HepG2 (cell line): ENCODE measurements at regions not wholly inside any gene's neighbourhood (a gene's known extent, or its start where the extent isn't known, plus 50 kb on each side); places are given as distances from the start of the nearest gene placed in this dataset.

Experiments used
- ATAC-seq: fragments of 200-7000 bp; cut with Tn5 transposase; 3 replicates; pipeline ENCODE4 v1.9.1; 2020; ENCODE audit warnings: mild to moderate bottlenecking, moderate library complexity
- BruUV-seq: library from RNA; stranded (reverse); fragments of 400-500 nt; replicated peaks from 2 replicates; lab custom pipeline; 2021; lab: Mats Ljungman, UMichigan
- CTCF ChIA-PET: fragments of 300-600 bp; formaldehyde crosslinking; extraction: SDS; loops from one replicate; lab custom pipeline; 2021; ENCODE audit warnings: low total read pairs, inconsistent platforms, low intra/inter-chr PET ratio; lab: Yijun Ruan, JAX
- POLR2A ChIA-PET: fragments of 350-600 bp; sonication (Branson Sonifier 250); formaldehyde crosslinking; loops from one replicate; lab custom pipeline; 2020; ENCODE audit warnings: antibody characterized with exemption, inconsistent platforms; lab: Yijun Ruan, JAX
- DNase-seq: peaks from one replicate; pipeline ENCODE4 v3.0.0-alpha.2; 2015; ENCODE audit warnings: low spot score
- FAIRE-seq: peaks from 3 replicates; lab custom pipeline; 2011; peaks lifted over from hg19 to GRCh38; lab: Jason Lieb, UNC
- H2AFZ ChIP-seq: one replicate; pipeline ENCODE4 v1.6.1; 2011; ENCODE audit warnings: low read length, inconsistent platforms
- H3K27ac ChIP-seq: fragments of 300-600 bp; 3 replicates; pipeline ENCODE4 v1.8.0; 2011; ENCODE audit warnings: mixed run types, mild to moderate bottlenecking, mixed read lengths, low read length, inconsistent platforms; ENCODE audit not compliant: insufficient read depth; ENCODE audit errors: extremely low read length
- H3K27me3 ChIP-seq, 2 experiments: fragments of 200-600 bp in 1 of 2; 2 replicates in 1 of 2; 3 replicates in 1 of 2; pipeline versions ENCODE4 v1.6.0 to v1.8.0; 2011; ENCODE audit warnings: low read length in 2 of 2, mild to moderate bottlenecking in 2 of 2, moderate library complexity in 2 of 2, inconsistent platforms in 1 of 2; ENCODE audit not compliant: insufficient read depth in 2 of 2, control insufficient read depth in 1 of 2
- H3K36me3 ChIP-seq, 2 experiments: fragments of 200-600 bp in 1 of 2; replicated peaks in 1 of 2; 2 replicates in 1 of 2; 3 replicates in 1 of 2; pipeline versions ENCODE4 v1.5.1 to v1.8.0; 2011; ENCODE audit warnings: low read length in 2 of 2, inconsistent platforms in 1 of 2; ENCODE audit not compliant: insufficient read depth in 2 of 2, control insufficient read depth in 1 of 2
- H3K4me1 ChIP-seq: 2 replicates; pipeline ENCODE4 v1.5.1; 2012; ENCODE audit warnings: low read length, inconsistent platforms; ENCODE audit not compliant: insufficient read depth
- H3K4me2 ChIP-seq: 2 replicates; pipeline ENCODE4 v1.6.0; 2011; ENCODE audit warnings: low read depth, low read length, inconsistent platforms
- H3K4me3 ChIP-seq, 3 experiments: fragments of 200-600 bp in 1 of 3; sonication (generic), shearing (Covaris generic) in 1 of 3; replicated peaks in 1 of 3; 2 replicates each; pipeline ENCODE4 v1.5.1; 2011 to 2016; ENCODE audit warnings: low read length in 3 of 3, inconsistent platforms in 2 of 3, low read depth in 2 of 3, mild to moderate bottlenecking in 2 of 3, control low read depth in 1 of 3, mixed read lengths in 1 of 3; ENCODE audit not compliant: insufficient read depth in 1 of 3
- H3K79me2 ChIP-seq: one replicate; pipeline ENCODE4 v1.6.1; 2011; ENCODE audit warnings: low read length, inconsistent platforms; ENCODE audit not compliant: insufficient read depth
- H3K9ac ChIP-seq: 2 replicates; pipeline ENCODE4 v1.6.0; 2011; ENCODE audit warnings: mild to moderate bottlenecking, low read depth, low read length, inconsistent platforms; ENCODE audit not compliant: insufficient read depth
- H3K9me3 ChIP-seq: 2 replicates; pipeline ENCODE4 v1.5.1; 2012; ENCODE audit warnings: mild to moderate bottlenecking, low read length
- H4K20me1 ChIP-seq: 2 replicates; pipeline ENCODE4 v1.6.0; 2011; ENCODE audit warnings: inconsistent platforms, mild to moderate bottlenecking, low read length, moderate library complexity; ENCODE audit not compliant: insufficient read depth
- ATF7 ChIP-seq, 2 experiments: fragments of 450-650 bp in 1 of 2; sonication (generic) in 1 of 2; formaldehyde crosslinking in 1 of 2; IDR thresholded peaks; 2 replicates each; pipeline versions ENCODE4 v1.4.0 to v1.6.1; 2016 to 2020; ENCODE audit warnings: antibody characterized with exemption in 1 of 2, mild to moderate bottlenecking in 1 of 2, missing genetic modification reagents in 1 of 2
- NCOA2 ChIP-seq: sonication (generic); formaldehyde crosslinking; IDR thresholded peaks from 2 replicates; pipeline ENCODE4 v1.8.0; 2022; ENCODE audit warnings: inconsistent platforms
- PCBP2 ChIP-seq: fragments of 200-400 bp; formaldehyde crosslinking; optimal IDR thresholded peaks from 2 replicates; pipeline ENCODE3; 2018; ENCODE audit warnings: low read length, low read depth; ENCODE audit not compliant: poor library complexity, severe bottlenecking
- PTBP1 ChIP-seq: fragments of 200-400 bp; formaldehyde crosslinking; IDR thresholded peaks from 2 replicates; pipeline ENCODE4 v1.6.1; 2018; ENCODE audit warnings: low read length, low read depth; ENCODE audit not compliant: poor library complexity, severe bottlenecking
- RORA ChIP-seq: sonication (generic); formaldehyde crosslinking; IDR thresholded peaks from 2 replicates; pipeline ENCODE4 v1.5.0; 2020; ENCODE audit warnings: mild to moderate bottlenecking, missing genetic modification reagents, moderate library complexity
- ZNF18 ChIP-seq: sonication (generic); formaldehyde crosslinking; IDR thresholded peaks from 2 replicates; pipeline ENCODE4 v1.8.0; 2022; ENCODE audit warnings: mild to moderate bottlenecking, missing genetic modification reagents; ENCODE audit not compliant: insufficient replicate concordance
- ZNF543 ChIP-seq: sonication (generic); formaldehyde crosslinking; IDR thresholded peaks from 2 replicates; pipeline ENCODE4 v1.4.0; 2020; ENCODE audit warnings: mild to moderate bottlenecking, missing genetic modification reagents
- ZNF563 ChIP-seq: sonication (generic); formaldehyde crosslinking; IDR thresholded peaks from 2 replicates; pipeline ENCODE4 v1.8.0; 2022; ENCODE audit warnings: mild to moderate bottlenecking, moderate library complexity, missing genetic modification reagents
- ZNF790 ChIP-seq: sonication (generic); formaldehyde crosslinking; IDR thresholded peaks from 2 replicates; pipeline ENCODE4 v1.8.0; 2022; ENCODE audit warnings: missing genetic modification reagents, mild to moderate bottlenecking, borderline replicate concordance
- WGBS: methylation state at CpG from one replicate; pipeline ENCODE4 v1.1.6; 2017; ENCODE audit warnings: low lambda C conversion rate; 5-methylcytosine and 5-hydroxymethylcytosine counted together
- in situ Hi-C: cut with HindIII; loops from 2 replicates; pipeline ENCODE4 v1.10.0; 2017; ENCODE audit warnings: low pct_unique_long_range_greater_than_20kb; ENCODE audit not compliant: extremely low pct_ligation_motif_present
- intact Hi-C: fragments of 100-400 bp; cut with micrococcal nuclease; formaldehyde crosslinking; loops from one replicate; pipeline ENCODE4 v1.10.0; 2022; ENCODE audit not compliant: unreplicated experiment

GRCh38 chr2:15772086-15772595 lies 168.2 kb upstream of the MYCN start:
- no TSS peak for BruUV-seq
- H3K27me3 ChIP-seq = peaks cover 10 to 60% of the 10 kb centered on the region in 2 experiments
- CTCF ChIA-PET = no interaction called here

GRCh38 chr2:15772681-15773080 lies 167.7 kb upstream of the MYCN start:
- ATAC-seq (no peak), DNase-seq (no peak), FAIRE-seq (no peak)
- H3K9ac ChIP-seq = no peak overlapping the region
- in situ Hi-C loops (no loop called here), intact Hi-C loops (no loop called here)
- no peak overlapping the region for H2AFZ ChIP-seq
- no peaks in the 10 kb centered on the region for H3K79me2 ChIP-seq
- peaks cover 9 to 57% of the 10 kb centered on the region in 2 experiments for H3K27me3 ChIP-seq
- no peak overlapping the region for H3K27ac ChIP-seq
- CTCF ChIA-PET = no interaction called here
- H3K4me3 ChIP-seq = no peak overlapping the region
- WGBS = 47% methylated on average over 5 of the region's 5 CpGs
- peaks cover 2% of the 10 kb centered on the region; the same call in 1 of the 2 replicates for H4K20me1 ChIP-seq
- no peaks in the 10 kb centered on the region for H3K9me3 ChIP-seq
- POLR2A ChIA-PET = no interaction called here
- H3K36me3 ChIP-seq = no peaks in the 10 kb centered on the region
- TF ChIP-seq ZNF18 (no peak), ATF7 (IDR thresholded peaks at IDR 0.05) (no peak), ATF7 (CRISPR knock-in tag; IDR thresholded peaks at IDR 0.05) (no peak), NCOA2 (CRISPR knock-in tag) (no peak), ZNF790 (CRISPR knock-in tag) (no peak), ZNF543 (CRISPR knock-in tag) (no peak), ZNF563 (CRISPR knock-in tag) (no peak), PCBP2 (no peak), PTBP1 (no peak)
- H3K4me1 ChIP-seq = peaks cover 26% of the 10 kb centered on the region
- BruUV-seq = no TSS peak
- H3K4me2 ChIP-seq = no peak overlapping the region

More at GRCh38 chr2:15772086-15772595, 168.2 kb upstream of the MYCN start:
- no peak overlapping the region for H2AFZ ChIP-seq
- no peak for TF ChIP-seq RORA (CRISPR knock-in tag)
- no peak overlapping the region for H3K4me2 ChIP-seq
- WGBS = 56% methylated on average over 10 of the region's 10 CpGs
- H3K36me3 ChIP-seq = no peaks in the 10 kb centered on the region
- DNase-seq (no peak), FAIRE-seq (no peak), ATAC-seq (no peak)
- no peak overlapping the region for H3K9ac ChIP-seq
- POLR2A ChIA-PET = no interaction called here
- H3K4me1 ChIP-seq = peaks cover 28% of the 10 kb centered on the region
- H3K79me2 ChIP-seq = no peaks in the 10 kb centered on the region
- intact Hi-C loops (no loop called here), in situ Hi-C loops (no loop called here)
- H3K27ac ChIP-seq = no peak overlapping the region
- H3K9me3 ChIP-seq = no peaks in the 10 kb centered on the region
- peaks cover 3% of the 10 kb centered on the region; the same call in 1 of the 2 replicates for H4K20me1 ChIP-seq
- H3K4me3 ChIP-seq = no peak overlapping the region
